ENCODE measurements at regions not wholly inside any gene's neighbourhood (a gene's known extent, or its start where the extent isn't known, plus 50 kb on each side); places are given as distances from the start of the nearest gene placed in this dataset.

DNA sequence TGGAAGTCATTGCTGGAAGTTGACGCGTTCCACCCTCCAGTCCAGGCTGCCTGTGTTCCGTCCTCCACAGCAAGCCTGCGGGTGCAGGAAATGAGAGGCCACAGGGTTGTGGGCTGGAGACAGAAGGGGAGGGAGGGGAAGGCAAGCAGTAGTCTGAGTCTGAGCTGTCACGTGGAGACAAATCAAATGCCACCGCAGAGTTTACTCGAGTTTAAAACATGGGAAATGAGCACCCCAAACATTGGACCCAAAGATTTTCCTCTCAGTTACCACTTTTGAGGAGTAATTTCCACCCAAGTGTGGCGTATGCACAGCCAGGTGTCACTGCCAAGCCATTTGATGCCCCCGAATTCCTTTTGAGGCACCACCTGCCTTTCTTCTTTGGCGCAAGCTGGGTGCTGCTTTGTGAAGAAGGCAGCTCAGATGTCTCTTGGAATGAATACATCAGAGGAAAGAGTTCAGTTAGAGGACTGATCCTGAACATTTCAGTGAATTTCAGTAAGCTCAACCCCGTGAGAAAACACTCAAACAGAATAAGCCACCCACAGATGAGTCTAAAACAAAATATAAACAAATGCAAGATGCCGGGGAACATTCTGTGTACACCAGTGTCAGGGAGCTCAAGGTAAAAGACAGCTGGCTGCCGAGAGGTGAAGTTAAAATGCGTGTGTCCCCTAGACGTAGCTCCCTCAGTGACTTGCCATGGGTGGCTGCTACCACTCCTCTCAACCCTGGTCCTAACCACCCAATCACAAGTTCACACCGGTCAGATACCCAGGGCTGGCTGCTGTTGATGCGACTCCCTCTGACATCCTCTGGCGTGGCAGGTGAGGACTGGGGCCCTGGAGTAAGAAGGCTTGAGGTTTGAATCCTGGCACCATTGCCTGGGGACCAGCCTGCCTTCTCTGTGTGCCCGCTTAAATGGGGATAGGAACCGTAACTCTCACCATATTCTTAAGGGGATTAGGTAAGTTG is 203.8 kb downstream of the UACA start:
- no peak for TF ChIP-seq CTCF (IDR thresholded peaks at IDR 0.05; ENCODE audit: extremely low read depth, missing control alignments)
- DNase-seq (ENCODE audit: low spot score): no peak

GRCh38 chr15:70558406-70559264 is 204.7 kb downstream of the UACA start:
- DNase-seq (ENCODE audit: low spot score): no peak
- TF ChIP-seq CTCF (IDR thresholded peaks at IDR 0.05; ENCODE audit: extremely low read depth, missing control alignments): no peak

- TF ChIP-seq CTCF (IDR thresholded peaks at IDR 0.05; ENCODE audit: extremely low read depth, missing control alignments): no peak
- DNase-seq (ENCODE audit: low spot score): no peak
Measured at GRCh38 chr15:70557521-70558258, 205.7 kb downstream of the UACA start.

GRCh38 chr15:70556779-70557178 is 206.6 kb downstream of the UACA start:
- DNase-seq (ENCODE audit: low spot score): no peak
- TF ChIP-seq CTCF (IDR thresholded peaks at IDR 0.05; ENCODE audit: extremely low read depth, missing control alignments): no peak

- no peak for DNase-seq (ENCODE audit: low spot score)
- TF ChIP-seq CTCF (IDR thresholded peaks at IDR 0.05; ENCODE audit: extremely low read depth, missing control alignments): no peak
Measured at GRCh38 chr15:70556151-70556741, 207.1 kb downstream of the UACA start.

DNA sequence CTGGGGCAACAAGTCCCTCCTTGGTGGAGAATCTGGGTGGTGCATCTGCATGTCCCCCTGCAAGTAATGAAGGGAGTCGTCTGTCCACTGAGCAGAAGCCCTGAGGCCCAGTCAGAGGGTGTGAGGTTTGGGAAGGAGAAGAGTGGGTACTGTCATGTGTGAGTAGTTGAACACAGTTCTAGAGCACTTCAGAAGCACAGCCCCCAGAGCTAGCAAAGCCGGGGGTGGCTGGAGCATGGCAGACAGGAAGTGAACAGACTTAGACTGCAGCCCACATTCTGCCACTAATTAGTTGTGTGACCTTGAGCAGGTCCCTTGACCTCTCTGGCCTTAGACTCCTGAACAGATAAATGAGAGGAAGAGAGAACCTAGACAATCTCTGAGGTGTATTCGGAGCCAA is 207.6 kb downstream of the UACA start:
- TF ChIP-seq CTCF (IDR thresholded peaks at IDR 0.05; ENCODE audit: extremely low read depth, missing control alignments): no peak
- no peak for DNase-seq (ENCODE audit: low spot score)
